Fibroblast of lung (primary cell): ENCODE measurements at regions not wholly inside any gene's neighbourhood (a gene's known extent, or its start where the extent isn't known, plus 50 kb on each side); places are given as distances from the start of the nearest gene placed in this dataset.

Experiments used
- EZH2 ChIP-seq: IDR thresholded peaks from 2 replicates; pipeline ENCODE4 v1.5.1; 2012; ENCODE audit warnings: low read length, control low read depth, mild to moderate bottlenecking; ENCODE audit errors: missing control alignments
- TF ChIP-seq, protein P1 (sequence below), 2 donors: IDR thresholded peaks in 1 of 2; conservative IDR thresholded peaks in 1 of 2; 1 replicate in 1 of 2; 2 replicates in 1 of 2; pipeline ENCODE4 v1.5.1; 2011 to 2012; ENCODE audit warnings: low read length in 2 of 2, control low read depth in 1 of 2, inconsistent platforms in 1 of 2, low read depth in 1 of 2, mild to moderate bottlenecking in 1 of 2

DNA sequence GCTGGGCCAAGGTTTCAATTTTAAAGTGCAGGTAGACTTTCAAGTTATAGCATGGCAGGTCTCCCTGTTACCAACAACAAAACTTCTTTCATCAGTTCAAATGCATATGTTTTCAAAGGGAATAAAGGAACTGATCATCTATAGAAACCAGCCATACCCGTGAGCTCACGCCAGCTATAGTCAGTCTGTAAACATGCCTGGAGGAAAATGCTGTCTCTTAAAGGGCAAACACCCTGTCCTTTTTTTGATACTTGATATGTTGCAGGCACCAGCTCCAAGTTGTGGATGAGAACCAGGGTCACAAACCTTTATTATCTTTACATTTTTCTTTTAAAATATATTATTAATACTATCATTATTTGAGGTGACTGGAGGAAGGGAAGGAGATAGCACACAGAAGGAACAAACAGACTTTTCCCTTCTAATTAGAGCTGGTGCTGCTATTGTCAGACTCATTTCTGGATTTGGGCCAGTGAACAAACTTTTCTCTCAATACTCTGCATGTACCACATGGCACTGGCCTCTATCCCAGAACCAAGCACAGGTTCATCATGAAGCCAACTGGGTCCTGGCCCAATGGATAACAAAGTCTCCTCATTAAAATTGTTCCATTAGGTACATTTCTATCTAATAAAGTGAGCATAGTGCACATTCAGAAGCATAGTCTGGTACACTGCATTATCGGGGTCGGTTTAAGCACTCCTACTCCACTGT, 1102.4 kb downstream of the SORCS3 start:
- TF ChIP-seq, protein P1, sequence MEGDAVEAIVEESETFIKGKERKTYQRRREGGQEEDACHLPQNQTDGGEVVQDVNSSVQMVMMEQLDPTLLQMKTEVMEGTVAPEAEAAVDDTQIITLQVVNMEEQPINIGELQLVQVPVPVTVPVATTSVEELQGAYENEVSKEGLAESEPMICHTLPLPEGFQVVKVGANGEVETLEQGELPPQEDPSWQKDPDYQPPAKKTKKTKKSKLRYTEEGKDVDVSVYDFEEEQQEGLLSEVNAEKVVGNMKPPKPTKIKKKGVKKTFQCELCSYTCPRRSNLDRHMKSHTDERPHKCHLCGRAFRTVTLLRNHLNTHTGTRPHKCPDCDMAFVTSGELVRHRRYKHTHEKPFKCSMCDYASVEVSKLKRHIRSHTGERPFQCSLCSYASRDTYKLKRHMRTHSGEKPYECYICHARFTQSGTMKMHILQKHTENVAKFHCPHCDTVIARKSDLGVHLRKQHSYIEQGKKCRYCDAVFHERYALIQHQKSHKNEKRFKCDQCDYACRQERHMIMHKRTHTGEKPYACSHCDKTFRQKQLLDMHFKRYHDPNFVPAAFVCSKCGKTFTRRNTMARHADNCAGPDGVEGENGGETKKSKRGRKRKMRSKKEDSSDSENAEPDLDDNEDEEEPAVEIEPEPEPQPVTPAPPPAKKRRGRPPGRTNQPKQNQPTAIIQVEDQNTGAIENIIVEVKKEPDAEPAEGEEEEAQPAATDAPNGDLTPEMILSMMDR (conservative IDR thresholded peaks at IDR 0.05 in 1 of 2, IDR thresholded peaks at IDR 0.05 in 1 of 2; ENCODE audit: low read depth in 1 of 2, low read length in 2 of 2) = no peak
- no peak for TF ChIP-seq EZH2
